Neuron (in vitro differentiated cells): ENCODE measurements at regions not wholly inside any gene's neighbourhood (a gene's known extent, or its start where the extent isn't known, plus 50 kb on each side); places are given as distances from the start of the nearest gene placed in this dataset.
"Not testable (repeated sequence)": the region's sequence is repeated elsewhere in the genome, so short reads cannot be mapped to it uniquely, and the experiment has no call there.

Experiments
- H2AFZ ChIP-seq: one replicate; pipeline ENCODE4 v1.6.1; 2013; ENCODE audit warnings: low read depth, mild to moderate bottlenecking, inconsistent platforms, low read length, moderate library complexity
- H3K27me3 ChIP-seq: one replicate; pipeline ENCODE4 v1.6.1; 2013; ENCODE audit warnings: low read length; ENCODE audit not compliant: insufficient read depth
- H3K36me3 ChIP-seq: one replicate; pipeline ENCODE4 v1.6.1; 2013; ENCODE audit warnings: low read length; ENCODE audit not compliant: insufficient read depth
- H3K4me1 ChIP-seq: one replicate; pipeline ENCODE4 v1.6.1; 2013; ENCODE audit warnings: low read length; ENCODE audit not compliant: insufficient read depth
- H3K4me3 ChIP-seq: 2 replicates; pipeline ENCODE4 v1.5.1; 2013; ENCODE audit warnings: mild to moderate bottlenecking, low read length, moderate library complexity
- H3K9me3 ChIP-seq: one replicate; pipeline ENCODE4 v1.6.1; 2013; ENCODE audit warnings: low read length

- peaks cover 2% of the 10 kb centered on the region for H3K9me3 ChIP-seq
- H3K27me3 ChIP-seq: no peaks in the 10 kb centered on the region
- H3K36me3 ChIP-seq: no peaks in the 10 kb centered on the region
- no peak overlapping the region for H3K4me3 ChIP-seq
- H2AFZ ChIP-seq: no peak overlapping the region
- H3K4me1 ChIP-seq: no peaks in the 10 kb centered on the region
Observed at GRCh38 chr6:4336084-4336483, 200.7 kb upstream of the ECI2 start.

- H3K9me3 ChIP-seq, H3K27me3 ChIP-seq, H3K4me3 ChIP-seq, H3K4me1 ChIP-seq, H3K36me3 ChIP-seq, H2AFZ ChIP-seq: not testable (repeated sequence)
Observed at GRCh38 chr6:4334158-4334740, 198.9 kb upstream of the ECI2 start.

- no peaks in the 10 kb centered on the region for H3K4me1 ChIP-seq
- no peaks in the 10 kb centered on the region for H3K27me3 ChIP-seq
- no peaks in the 10 kb centered on the region for H3K9me3 ChIP-seq
- H2AFZ ChIP-seq: no peak overlapping the region
- no peak overlapping the region for H3K4me3 ChIP-seq
- no peaks in the 10 kb centered on the region for H3K36me3 ChIP-seq
Observed at GRCh38 chr6:4327841-4328240, 192.5 kb upstream of the ECI2 start.

DNA sequence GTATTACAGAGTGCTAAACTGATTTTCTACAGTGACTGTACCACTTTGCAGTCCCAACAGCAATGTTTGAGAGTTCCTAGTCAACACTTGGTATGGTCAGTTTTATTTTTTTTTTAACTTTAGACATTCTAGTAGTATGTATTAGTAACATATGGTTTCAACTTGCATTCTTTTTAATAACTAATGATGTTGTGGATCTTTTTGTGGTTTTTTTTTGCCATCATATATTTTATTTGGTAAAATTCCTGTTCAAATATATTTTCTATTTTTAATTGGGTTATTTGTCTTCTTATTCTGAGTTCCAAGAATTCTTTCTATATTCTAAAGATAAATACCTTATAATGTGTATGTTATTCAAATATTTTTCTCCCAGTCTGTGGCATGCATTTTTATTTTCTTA is 189.4 kb upstream of the ECI2 start:
- no peaks in the 10 kb centered on the region for H3K36me3 ChIP-seq
- H3K4me3 ChIP-seq: no peak overlapping the region
- H3K9me3 ChIP-seq: no peaks in the 10 kb centered on the region
- H2AFZ ChIP-seq: no peak overlapping the region
- H3K4me1 ChIP-seq: no peaks in the 10 kb centered on the region
- no peaks in the 10 kb centered on the region for H3K27me3 ChIP-seq

GRCh38 chr6:4323322-4323721 is 187.9 kb upstream of the ECI2 start:
- Histone ChIP-seq H3K27me3 (no peaks in the 10 kb centered on the region), H3K36me3 (no peaks in the 10 kb centered on the region), H2AFZ (no peak overlapping the region), H3K9me3 (no peaks in the 10 kb centered on the region), H3K4me3 (no peak overlapping the region), H3K4me1 (no peaks in the 10 kb centered on the region)

GRCh38 chr6:4322846-4323309 is 187.5 kb upstream of the ECI2 start:
- H3K4me3 ChIP-seq: no peak overlapping the region
- no peaks in the 10 kb centered on the region for H3K4me1 ChIP-seq
- no peak overlapping the region for H2AFZ ChIP-seq
- H3K9me3 ChIP-seq: no peaks in the 10 kb centered on the region
- no peaks in the 10 kb centered on the region for H3K27me3 ChIP-seq
- H3K36me3 ChIP-seq: no peaks in the 10 kb centered on the region

DNA sequence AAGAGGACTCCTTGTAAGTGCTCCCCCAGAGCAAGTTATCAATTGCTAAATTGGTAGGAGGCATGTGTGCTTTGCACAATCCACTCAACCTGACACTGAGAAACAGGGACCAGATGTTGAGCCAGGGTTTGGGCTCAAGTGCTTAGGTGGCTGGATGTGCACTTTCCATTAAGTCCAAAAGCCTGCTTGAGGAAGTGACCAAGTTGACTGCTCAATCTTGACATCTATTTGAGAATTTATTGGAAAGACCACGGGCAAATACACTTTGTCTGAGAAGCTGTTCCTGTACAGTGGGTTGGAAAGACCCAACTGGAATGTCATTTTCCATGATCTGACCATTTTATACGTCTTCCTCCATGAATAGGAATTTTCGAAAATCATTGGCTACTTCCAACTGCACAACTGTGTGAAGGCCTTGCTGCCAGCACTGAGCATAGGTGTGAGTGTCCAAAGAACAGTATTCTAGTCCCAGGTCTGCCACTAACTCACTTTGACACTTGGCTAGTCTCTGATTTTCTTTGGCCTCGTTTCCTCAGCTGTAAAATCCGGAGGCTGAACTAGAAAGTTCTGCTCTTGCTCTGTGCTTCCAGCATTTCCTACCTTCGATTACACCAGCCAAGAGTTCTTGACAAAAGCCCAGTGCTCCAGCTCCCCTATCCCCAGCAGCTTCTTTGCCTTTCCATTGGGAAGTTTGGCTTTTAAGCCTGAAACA is 186.9 kb upstream of the ECI2 start:
- H3K4me1 ChIP-seq: no peaks in the 10 kb centered on the region
- H3K4me3 ChIP-seq: no peak overlapping the region
- H3K36me3 ChIP-seq: no peaks in the 10 kb centered on the region
- no peak overlapping the region for H2AFZ ChIP-seq
- H3K9me3 ChIP-seq: no peaks in the 10 kb centered on the region
- no peaks in the 10 kb centered on the region for H3K27me3 ChIP-seq

GRCh38 chr6:4320860-4321259 is 185.5 kb upstream of the ECI2 start:
- Histone ChIP-seq H2AFZ (no peak overlapping the region), H3K4me3 (no peak overlapping the region), H3K4me1 (no peaks in the 10 kb centered on the region), H3K27me3 (no peaks in the 10 kb centered on the region), H3K9me3 (no peaks in the 10 kb centered on the region), H3K36me3 (no peaks in the 10 kb centered on the region)

DNA sequence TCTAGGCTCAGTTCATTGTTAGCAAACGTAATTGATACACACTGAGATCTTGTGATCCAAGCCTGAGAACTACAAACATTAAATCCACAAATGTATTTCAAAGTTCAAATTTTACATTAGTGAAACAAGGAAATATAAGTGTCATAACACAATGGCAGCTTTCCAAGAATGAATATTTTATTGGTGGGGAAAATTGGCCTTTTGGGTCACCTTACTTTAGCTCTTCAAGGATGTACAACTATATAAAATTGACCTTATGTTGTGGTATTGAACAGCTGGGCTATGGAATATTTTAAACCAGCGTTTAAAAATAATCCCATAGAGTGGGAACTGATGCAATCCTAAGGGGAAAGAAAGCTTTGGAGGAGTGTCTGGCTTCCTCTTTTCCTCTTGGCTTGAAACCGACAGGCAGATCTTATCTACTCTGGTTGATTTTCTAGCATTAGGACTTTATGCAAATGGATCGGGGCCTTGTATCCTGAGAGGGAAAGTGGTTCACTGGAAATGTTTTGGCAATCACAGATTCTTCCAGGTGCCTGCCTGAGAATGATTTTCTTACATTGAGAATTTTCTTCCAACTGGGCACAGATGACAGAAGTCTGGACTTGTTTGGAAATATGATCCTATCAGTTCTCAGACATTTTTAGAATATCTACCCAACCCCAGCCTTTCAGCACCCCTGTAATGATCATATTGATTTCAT is 184.8 kb upstream of the ECI2 start:
- no peak overlapping the region for H2AFZ ChIP-seq
- no peak overlapping the region for H3K4me3 ChIP-seq
- no peaks in the 10 kb centered on the region for H3K4me1 ChIP-seq
- no peaks in the 10 kb centered on the region for H3K27me3 ChIP-seq
- no peaks in the 10 kb centered on the region for H3K9me3 ChIP-seq
- no peaks in the 10 kb centered on the region for H3K36me3 ChIP-seq

- Histone ChIP-seq H3K4me1 (no peaks in the 10 kb centered on the region), H3K27me3 (no peaks in the 10 kb centered on the region), H3K4me3 (no peak overlapping the region), H3K9me3 (no peaks in the 10 kb centered on the region), H3K36me3 (no peaks in the 10 kb centered on the region), H2AFZ (no peak overlapping the region)
Observed at GRCh38 chr6:4318321-4318720, 182.9 kb upstream of the ECI2 start.

DNA sequence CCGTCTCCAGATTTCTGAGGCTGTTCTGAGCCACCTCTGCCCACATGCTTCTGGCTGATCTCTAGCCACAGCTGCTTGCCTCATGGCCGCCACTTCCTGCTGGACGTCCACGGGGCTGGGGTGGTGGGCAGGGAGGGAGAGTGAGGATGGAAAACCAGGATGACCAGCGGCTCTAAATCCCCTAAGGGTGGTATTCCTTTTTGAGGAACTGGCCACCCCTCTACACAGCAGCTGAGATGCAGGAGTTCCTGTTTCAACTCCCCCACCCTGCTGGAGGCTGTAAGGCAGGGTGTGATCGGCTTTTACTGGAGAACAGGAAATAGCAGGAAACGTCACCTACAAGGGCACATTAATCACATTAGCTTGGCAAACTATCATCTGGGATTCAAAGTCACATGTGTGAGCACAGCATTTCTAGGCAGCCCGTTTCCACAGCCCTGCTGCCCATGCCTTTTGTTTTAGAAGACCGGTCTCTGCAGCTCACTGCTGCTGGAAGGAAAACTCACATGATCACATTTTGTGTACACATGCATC is 181.6 kb upstream of the ECI2 start:
- H3K4me3 ChIP-seq: no peak overlapping the region
- no peak overlapping the region for H2AFZ ChIP-seq
- H3K4me1 ChIP-seq: no peaks in the 10 kb centered on the region
- no peaks in the 10 kb centered on the region for H3K27me3 ChIP-seq
- H3K9me3 ChIP-seq: no peaks in the 10 kb centered on the region
- H3K36me3 ChIP-seq: no peaks in the 10 kb centered on the region

GRCh38 chr6:4314201-4314707 is 178.9 kb upstream of the ECI2 start:
- no peak overlapping the region for H3K4me3 ChIP-seq
- H3K36me3 ChIP-seq: no peaks in the 10 kb centered on the region
- H3K4me1 ChIP-seq: no peaks in the 10 kb centered on the region
- H3K9me3 ChIP-seq: no peaks in the 10 kb centered on the region
- no peak overlapping the region for H2AFZ ChIP-seq
- no peaks in the 10 kb centered on the region for H3K27me3 ChIP-seq

GRCh38 chr6:4313044-4313686 is 177.8 kb upstream of the ECI2 start:
- H3K27me3 ChIP-seq: no peaks in the 10 kb centered on the region
- H3K36me3 ChIP-seq: no peaks in the 10 kb centered on the region
- H3K4me3 ChIP-seq: no peak overlapping the region
- H2AFZ ChIP-seq: no peak overlapping the region
- H3K4me1 ChIP-seq: no peaks in the 10 kb centered on the region
- no peaks in the 10 kb centered on the region for H3K9me3 ChIP-seq
